Activated T-cell treated with anti-CD3 and anti-CD28 coated beads for 1 hour (primary cell): ENCODE measurements at regions not wholly inside any gene's neighbourhood (a gene's known extent, or its start where the extent isn't known, plus 50 kb on each side); places are given as distances from the start of the nearest gene placed in this dataset.
"Not testable (repeated sequence)": the region's sequence is repeated elsewhere in the genome, so short reads cannot be mapped to it uniquely, and the experiment has no call there.

ENCODE experiments used
- DNase-seq: peaks from one replicate; pipeline ENCODE4 v3.0.0-alpha.2; 2020; ENCODE audit warnings: low read depth

- DNase-seq = no peak
These were observed 1696.7 kb upstream of the PIK3C3 start for GRCh38 chr18:40258311-40258710.

- no peak for DNase-seq
These were observed 1704.8 kb upstream of the PIK3C3 start for GRCh38 chr18:40250236-40250635.

- DNase-seq = no peak
These were observed 1705.5 kb upstream of the PIK3C3 start for GRCh38 chr18:40249390-40250080.

- not testable (repeated sequence) for DNase-seq
These were observed 1709.4 kb upstream of the PIK3C3 start for GRCh38 chr18:40245612-40246011.

GRCh38 chr18:40243607-40244006, 1711.4 kb upstream of the PIK3C3 start:
- no peak for DNase-seq

GRCh38 chr18:40235836-40236235, 1719.2 kb upstream of the PIK3C3 start:
- no peak for DNase-seq

GRCh38 chr18:40235323-40235722, 1719.7 kb upstream of the PIK3C3 start:
- DNase-seq = no peak

DNA sequence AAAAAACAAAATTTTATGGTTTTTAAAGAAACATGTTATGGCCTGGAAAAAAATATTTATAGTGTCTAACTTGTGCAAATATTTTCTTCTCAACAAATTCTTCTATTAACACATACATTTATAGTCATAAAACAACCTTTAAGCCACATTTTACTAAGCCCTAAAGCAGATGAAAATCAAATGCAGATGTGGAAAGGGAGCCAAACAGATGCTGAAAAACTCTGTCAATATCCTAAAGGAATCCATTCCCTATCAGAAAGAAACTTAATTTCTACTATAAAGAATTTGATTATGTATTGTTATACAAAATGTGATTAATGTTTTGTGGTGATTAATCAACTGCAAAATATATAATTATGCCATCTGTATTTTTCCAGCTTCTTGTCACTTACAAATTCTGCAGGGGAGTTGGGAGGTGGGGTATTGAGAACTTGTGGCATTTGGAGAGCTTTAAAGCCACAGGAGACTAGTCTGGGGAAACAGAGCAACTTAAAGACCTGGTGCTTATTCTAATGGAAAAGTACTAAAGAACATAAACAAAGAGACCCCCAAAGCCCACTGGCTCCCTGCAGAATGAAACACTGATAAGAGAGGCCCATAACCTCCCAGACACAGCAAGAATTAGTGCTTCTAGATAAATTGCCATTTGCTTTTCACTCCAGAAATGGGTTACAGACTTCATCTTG, 1721.0 kb upstream of the PIK3C3 start:
- DNase-seq = no peak

DNA sequence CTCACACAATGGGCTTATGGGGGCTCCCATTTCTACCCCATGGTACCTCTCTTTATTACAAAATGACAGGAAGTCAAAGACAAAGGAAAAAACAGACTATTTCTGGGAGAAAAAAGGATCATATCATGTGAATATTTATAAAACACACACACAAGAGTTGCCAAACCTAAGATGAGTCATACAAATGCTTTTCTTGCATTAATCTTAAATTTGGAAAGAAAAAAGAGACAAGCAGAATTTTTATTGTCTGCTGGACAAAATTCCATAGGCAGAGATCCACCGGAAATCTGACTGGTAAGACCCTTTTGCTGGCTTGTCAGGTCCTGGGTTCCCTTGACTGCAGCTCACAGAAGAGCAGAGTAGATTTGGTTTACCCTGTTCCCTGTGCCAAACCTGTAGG, 1732.3 kb upstream of the PIK3C3 start:
- DNase-seq = no peak

GRCh38 chr18:40216856-40217255, 1738.2 kb upstream of the PIK3C3 start:
- DNase-seq = no peak

DNA sequence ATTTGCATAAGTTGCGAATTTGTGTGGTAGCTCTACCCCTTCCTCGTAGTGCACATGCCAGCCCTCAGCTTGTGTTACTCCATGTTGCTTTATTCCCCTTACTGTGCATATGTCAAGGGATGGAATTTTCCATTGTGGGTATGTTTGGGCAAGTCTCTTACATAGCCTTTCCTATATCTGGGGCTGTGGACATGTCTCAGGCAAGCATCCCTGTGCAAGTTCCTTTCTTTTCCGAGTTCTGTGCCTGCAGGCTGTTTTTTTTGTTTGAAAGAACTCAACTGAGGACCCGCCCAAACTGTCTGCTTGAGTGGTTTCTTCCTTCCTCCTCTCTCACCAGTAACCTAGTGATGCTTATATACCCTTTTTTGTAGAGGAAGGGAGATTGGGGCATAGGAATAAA, 1739.1 kb upstream of the PIK3C3 start:
- DNase-seq = no peak

DNA sequence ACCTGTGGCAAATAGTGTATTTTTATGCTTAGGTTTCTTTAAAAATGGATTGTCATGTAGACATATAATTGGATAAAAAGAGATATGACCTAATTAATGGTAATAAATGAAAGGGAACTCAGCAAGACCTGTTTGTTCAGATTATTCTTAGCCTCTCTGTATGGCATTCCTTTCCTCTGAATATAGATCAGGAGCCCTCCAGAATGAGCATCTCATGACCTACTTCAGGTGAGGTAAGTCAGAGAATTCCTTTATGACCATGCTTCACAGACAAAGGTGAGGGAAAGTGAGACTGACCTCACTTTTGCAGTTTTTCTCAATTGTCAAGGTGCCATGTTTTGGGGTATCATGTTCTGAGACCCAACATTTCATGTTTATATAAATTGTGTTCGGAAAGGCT, 1744.3 kb upstream of the PIK3C3 start:
- no peak for DNase-seq

DNA sequence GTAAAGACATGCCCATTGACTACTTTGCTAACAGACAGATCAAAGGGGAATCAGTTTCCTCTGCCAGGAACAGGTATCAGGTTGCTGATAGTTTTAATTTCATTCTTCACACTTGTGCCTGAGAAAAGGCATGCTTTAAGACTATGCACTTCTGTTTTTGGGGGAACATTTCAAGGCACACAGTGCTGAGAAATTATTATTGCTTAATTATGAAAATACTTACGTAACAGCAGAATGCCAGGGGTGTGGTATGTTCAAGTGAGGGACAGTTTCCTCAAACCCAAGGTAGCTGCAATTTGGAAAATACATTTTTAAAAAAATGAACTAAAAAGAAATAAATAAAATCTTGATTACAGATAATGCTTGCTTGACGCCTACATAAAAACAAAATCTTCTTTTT, 1746.1 kb upstream of the PIK3C3 start:
- no peak for DNase-seq

DNA sequence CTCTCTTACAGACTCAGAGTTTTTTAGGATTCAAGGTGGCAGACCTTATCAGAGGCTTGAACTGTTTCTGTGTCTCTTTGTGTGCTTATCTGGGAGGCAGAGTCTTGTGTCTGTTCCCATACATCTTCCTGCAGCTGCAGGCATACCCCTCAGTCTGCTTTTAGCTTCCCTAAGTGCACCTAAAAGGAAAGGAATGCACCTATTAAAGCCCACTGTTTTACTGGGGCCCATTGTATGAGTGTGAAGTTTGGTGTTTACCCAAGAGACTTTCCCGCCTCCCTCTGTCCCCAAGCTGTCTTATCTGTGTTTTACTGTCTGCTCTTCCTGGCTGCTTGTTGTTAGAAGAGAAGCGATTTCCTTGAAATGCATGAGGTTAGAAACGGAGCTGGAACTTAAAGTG, 1757.3 kb upstream of the PIK3C3 start:
- DNase-seq = no peak

GRCh38 chr18:40186677-40187076, 1768.4 kb upstream of the PIK3C3 start:
- DNase-seq = no peak

DNA sequence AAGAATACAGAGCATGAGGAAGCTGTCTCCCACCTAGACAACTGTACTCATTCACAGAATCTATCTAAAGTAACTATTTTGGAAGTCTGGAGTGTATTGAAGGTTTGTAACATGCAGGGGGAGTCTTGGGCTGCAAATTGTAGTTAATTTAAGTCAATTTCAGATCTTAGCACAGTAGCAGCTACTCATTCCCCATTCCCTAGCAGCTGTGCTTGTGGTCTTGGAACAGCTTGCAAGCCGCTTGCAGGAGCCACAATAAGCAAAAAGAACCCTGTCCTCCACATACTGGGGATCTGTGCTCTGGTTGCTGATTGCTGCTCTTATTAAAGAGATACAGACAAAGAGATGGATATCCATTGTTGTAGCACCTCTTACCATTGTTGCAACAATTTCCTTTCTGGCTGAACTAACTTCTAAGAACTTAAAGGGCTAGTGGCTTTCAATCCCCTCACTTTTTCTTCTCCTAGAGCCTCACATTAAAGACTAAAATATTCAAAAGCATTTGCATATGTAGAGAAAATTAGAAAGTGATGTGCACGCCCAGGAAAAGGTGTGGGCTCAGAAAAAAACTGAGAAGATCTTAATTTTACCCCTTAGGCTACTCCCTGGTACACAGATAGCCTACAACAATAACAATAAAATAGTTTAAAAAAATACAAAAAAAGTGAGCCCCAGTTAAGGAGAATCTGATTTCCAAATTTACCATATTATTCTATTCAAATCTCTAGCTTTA, 1775.1 kb upstream of the PIK3C3 start:
- DNase-seq = no peak

GRCh38 chr18:40168026-40168425, 1787.0 kb upstream of the PIK3C3 start:
- no peak for DNase-seq

- no peak for DNase-seq
These were observed 1791.8 kb upstream of the PIK3C3 start for GRCh38 chr18:40163254-40163653.

DNA sequence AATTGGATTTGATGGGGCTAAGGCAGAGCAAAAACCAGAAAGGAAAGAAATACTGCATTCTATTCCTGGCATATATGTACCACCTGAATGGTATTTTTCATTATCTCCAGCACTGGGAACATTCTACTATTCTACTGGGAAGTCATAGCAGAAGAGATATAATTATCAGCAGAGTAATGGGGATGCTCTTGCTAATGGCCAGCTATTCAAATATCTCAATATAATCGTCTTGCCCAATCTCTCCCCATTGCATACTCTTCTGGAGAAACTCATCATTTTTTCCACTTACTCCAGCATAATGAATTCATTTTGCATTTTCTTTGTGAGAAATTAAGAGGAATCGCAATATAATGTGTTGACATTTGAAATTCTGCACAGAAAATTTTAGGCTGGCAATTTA, 1794.7 kb upstream of the PIK3C3 start:
- no peak for DNase-seq

- no peak for DNase-seq
These were observed 1795.7 kb upstream of the PIK3C3 start for GRCh38 chr18:40159141-40160017.

- DNase-seq = no peak
These were observed 1797.9 kb upstream of the PIK3C3 start for GRCh38 chr18:40157120-40157519.

- DNase-seq = no peak
These were observed 1802.2 kb upstream of the PIK3C3 start for GRCh38 chr18:40152859-40153258.
